H1 (cell line): ENCODE measurements at regions not wholly inside any gene's neighbourhood (a gene's known extent, or its start where the extent isn't known, plus 50 kb on each side); places are given as distances from the start of the nearest gene placed in this dataset.

Experiments
- CTCF ChIA-PET: fragments of 300-600 bp; sonication (Branson Sonifier 250); formaldehyde crosslinking; loops from one replicate; lab custom pipeline; 2021; ENCODE audit not compliant: partially characterized antibody; lab: Charles Lee
- POLR2A ChIA-PET: fragments of 300-600 bp; sonication (Branson Sonifier 250); formaldehyde crosslinking; loops from one replicate; lab custom pipeline; 2021; ENCODE audit warnings: inconsistent platforms; ENCODE audit not compliant: partially characterized antibody; lab: Charles Lee
- DNase-seq, 2 experiments: peaks; one replicate each; pipeline versions ENCODE4 v3.0.0 to v3.0.0-alpha.2; 2010 to 2022; ENCODE audit warnings: low spot score in 2 of 2, low read depth in 1 of 2, mixed read lengths in 1 of 2
- FAIRE-seq: peaks from 2 replicates; lab custom pipeline; 2011; peaks lifted over from hg19 to GRCh38; lab: Jason Lieb, UNC
- H2AFZ ChIP-seq: 2 replicates; pipeline ENCODE4 v1.8.1; 2012; ENCODE audit warnings: low read length, inconsistent platforms
- H2AK5ac ChIP-seq: 2 replicates; pipeline ENCODE4 v1.6.1; 2013; ENCODE audit warnings: low read depth, low read length
- H2BK120ac ChIP-seq: replicated peaks from 2 replicates; pipeline ENCODE3; 2013; ENCODE audit warnings: low read depth, low read length, inconsistent platforms
- H2BK12ac ChIP-seq: 2 replicates; pipeline ENCODE4 v1.6.1; 2013; ENCODE audit warnings: low read depth, low read length
- H2BK15ac ChIP-seq: 2 replicates; pipeline ENCODE4 v1.6.1; 2013; ENCODE audit warnings: low read length
- H2BK20ac ChIP-seq: 2 replicates; pipeline ENCODE4 v1.6.1; 2013; ENCODE audit warnings: low read length
- H2BK5ac ChIP-seq: 2 replicates; pipeline ENCODE4 v1.6.1; 2013; ENCODE audit warnings: low read depth, low read length
- H3K14ac ChIP-seq: 2 replicates; pipeline ENCODE4 v1.6.1; 2013; ENCODE audit warnings: inconsistent platforms; ENCODE audit not compliant: insufficient read length
- H3K18ac ChIP-seq: 2 replicates; pipeline ENCODE4 v1.6.1; 2013; ENCODE audit warnings: low read length; ENCODE audit errors: extremely low read depth
- H3K23ac ChIP-seq: 2 replicates; pipeline ENCODE4 v1.6.1; 2013; ENCODE audit warnings: inconsistent platforms; ENCODE audit not compliant: insufficient read length
- H3K23me2 ChIP-seq: 2 replicates; pipeline ENCODE4 v1.6.1; 2013; ENCODE audit warnings: low read depth, low read length
- H3K27ac ChIP-seq: 2 replicates; pipeline ENCODE4 v1.6.1; 2011; ENCODE audit warnings: low read depth, low read length, inconsistent platforms
- H3K27me3 ChIP-seq, 4 experiments: replicated peaks in 1 of 4; 1 replicate in 1 of 4; 2 replicates in 3 of 4; pipeline versions ENCODE4 v1.6.1 to v1.8.1; 2011 to 2013; ENCODE audit warnings: low read length in 3 of 4, mild to moderate bottlenecking in 3 of 4, inconsistent platforms in 2 of 4, mixed read lengths in 2 of 4, moderate library complexity in 1 of 4; ENCODE audit not compliant: control insufficient read depth in 3 of 4, insufficient read depth in 3 of 4; ENCODE audit errors: extremely low read depth in 1 of 4
- H3K36me3 ChIP-seq, 4 experiments: 2 replicates each; pipeline versions ENCODE4 v1.6.1 to v1.8.1; 2011 to 2013; ENCODE audit warnings: mild to moderate bottlenecking in 4 of 4, low read length in 3 of 4, moderate library complexity in 2 of 4, control low read depth in 1 of 4, inconsistent platforms in 1 of 4; ENCODE audit not compliant: insufficient read depth in 4 of 4, control insufficient read depth in 2 of 4
- H3K4ac ChIP-seq: replicated peaks from 2 replicates; pipeline ENCODE3; 2013; ENCODE audit warnings: low read length, low read depth, mixed read lengths, inconsistent platforms; ENCODE audit not compliant: insufficient read length
- H3K4me1 ChIP-seq, 4 experiments: replicated peaks in 1 of 4; 1 replicate in 1 of 4; 2 replicates in 3 of 4; pipeline versions ENCODE4 v1.6.1 to v1.8.1; 2011 to 2013; ENCODE audit warnings: low read length in 3 of 4, inconsistent platforms in 2 of 4, mixed read lengths in 1 of 4; ENCODE audit not compliant: insufficient read depth in 4 of 4, control insufficient read depth in 3 of 4
- H3K4me2 ChIP-seq, 2 experiments: 2 replicates each; pipeline versions ENCODE4 v1.6.1 to v1.8.1; 2011 to 2013; ENCODE audit warnings: low read depth in 2 of 2, low read length in 2 of 2, control low read depth in 1 of 2, inconsistent platforms in 1 of 2, mild to moderate bottlenecking in 1 of 2; ENCODE audit not compliant: insufficient read depth in 1 of 2
- H3K4me3 ChIP-seq, 4 experiments: fragments of 200-600, 300-600 bp in 1 of 4; sonication (generic), shearing (Covaris generic), sonication (Bioruptor Twin) in 1 of 4; 2 replicates each; pipeline versions ENCODE4 v1.5.1 to v1.8.1; 2011 to 2016; ENCODE audit warnings: low read length in 4 of 4, low read depth in 3 of 4, control low read depth in 2 of 4, inconsistent platforms in 2 of 4, mild to moderate bottlenecking in 2 of 4, mixed read lengths in 1 of 4, moderate library complexity in 1 of 4; ENCODE audit not compliant: insufficient read depth in 2 of 4; ENCODE audit errors: extremely low read depth in 1 of 4
- H3K56ac ChIP-seq: replicated peaks from 2 replicates; pipeline ENCODE3; 2013; ENCODE audit warnings: low read depth, mild to moderate bottlenecking, mixed read lengths, low read length, inconsistent platforms; ENCODE audit not compliant: insufficient read length
- H3K79me1 ChIP-seq: 2 replicates; pipeline ENCODE4 v1.6.1; 2013; ENCODE audit warnings: low read depth, low read length, control low read depth
- H3K79me2 ChIP-seq, 2 experiments: 2 replicates each; pipeline versions ENCODE4 v1.6.1 to v1.8.1; 2012 to 2013; ENCODE audit warnings: low read length in 2 of 2, mild to moderate bottlenecking in 2 of 2, inconsistent platforms in 1 of 2; ENCODE audit not compliant: insufficient read depth in 2 of 2, control insufficient read depth in 1 of 2
- H3K9ac ChIP-seq, 4 experiments: replicated peaks in 1 of 4; 1 replicate in 1 of 4; 2 replicates in 3 of 4; pipeline versions ENCODE4 v1.6.1 to v1.8.1; 2011 to 2013; ENCODE audit warnings: low read depth in 3 of 4, low read length in 3 of 4, control low read depth in 2 of 4, mild to moderate bottlenecking in 2 of 4, moderate library complexity in 2 of 4, inconsistent platforms in 1 of 4; ENCODE audit errors: extremely low read depth in 1 of 4
- H3K9me3 ChIP-seq, 2 experiments: 2 replicates each; pipeline versions ENCODE4 v1.6.1 to v1.8.1; 2012 to 2013; ENCODE audit warnings: mild to moderate bottlenecking in 2 of 2, moderate library complexity in 2 of 2, control low read depth in 1 of 2, inconsistent platforms in 1 of 2, low read depth in 1 of 2, low read length in 1 of 2, mixed read lengths in 1 of 2; ENCODE audit not compliant: insufficient read depth in 2 of 2
- H4K20me1 ChIP-seq, 2 experiments: replicated peaks in 1 of 2; 2 replicates each; pipeline versions ENCODE3 to v1.8.1; 2011 to 2013; ENCODE audit warnings: inconsistent platforms in 2 of 2, low read length in 2 of 2, mild to moderate bottlenecking in 1 of 2; ENCODE audit not compliant: insufficient read depth in 2 of 2, control insufficient read depth in 1 of 2
- H4K5ac ChIP-seq: 2 replicates; pipeline ENCODE4 v1.6.1; 2013; ENCODE audit warnings: low read length, low read depth, mixed read lengths, inconsistent platforms; ENCODE audit not compliant: insufficient read length
- H4K8ac ChIP-seq: 2 replicates; pipeline ENCODE4 v1.8.0; 2013; ENCODE audit warnings: mild to moderate bottlenecking, moderate library complexity, low read length, inconsistent platforms; ENCODE audit not compliant: insufficient read depth; ENCODE audit errors: extremely low read depth
- H4K91ac ChIP-seq: replicated peaks from 2 replicates; pipeline ENCODE3; 2013; ENCODE audit warnings: low read length, mixed read lengths, inconsistent platforms; ENCODE audit not compliant: insufficient read length
- BRCA1 ChIP-seq: IDR thresholded peaks from 2 replicates; pipeline ENCODE4 v1.6.1; 2012; ENCODE audit warnings: low read depth, low read length, improper control_type of control experiment
- CEBPB ChIP-seq: IDR thresholded peaks from 2 replicates; pipeline ENCODE4 v1.6.1; 2012; ENCODE audit warnings: low read depth, low read length
- CHD2 ChIP-seq: IDR thresholded peaks from 2 replicates; pipeline ENCODE4 v1.6.1; 2012; ENCODE audit warnings: low read length, improper control_type of control experiment
- CREB1 ChIP-seq: IDR thresholded peaks from 2 replicates; pipeline ENCODE4 v1.6.1; 2012; ENCODE audit warnings: inconsistent platforms
- EZH2 ChIP-seq: fragments of 200-600 bp; sonication (generic); IDR thresholded peaks from 2 replicates; pipeline ENCODE4 v1.7.1; 2012; ENCODE audit warnings: low read depth, mild to moderate bottlenecking, moderate library complexity, low read length, inconsistent platforms; ENCODE audit not compliant: severe bottlenecking
- HDAC2 ChIP-seq, 2 experiments: fragments of 300-600 bp in 1 of 2; sonication (generic) in 1 of 2; IDR thresholded peaks; 2 replicates each; pipeline ENCODE4 v1.6.1; 2011 to 2012; ENCODE audit warnings: low read depth in 2 of 2, low read length in 2 of 2, mild to moderate bottlenecking in 2 of 2, moderate library complexity in 2 of 2, borderline replicate concordance in 1 of 2, inconsistent platforms in 1 of 2
- JUN ChIP-seq: IDR thresholded peaks from 2 replicates; pipeline ENCODE4 v1.6.1; 2011; ENCODE audit warnings: low read depth, mild to moderate bottlenecking, improper control_type of control experiment, low read length
- NRF1 ChIP-seq: IDR thresholded peaks from 2 replicates; pipeline ENCODE4 v1.6.1; 2011; ENCODE audit warnings: mild to moderate bottlenecking, low read depth, low read length, improper control_type of control experiment
- RNF2 ChIP-seq: fragments of 200-900, 300-1000 bp; sonication (generic); IDR thresholded peaks from 2 replicates; pipeline ENCODE4 v1.7.1; 2016; ENCODE audit warnings: borderline replicate concordance, low read depth, mild to moderate bottlenecking, antibody characterized with exemption, low read length; ENCODE audit not compliant: poor library complexity, severe bottlenecking; ENCODE audit errors: missing control alignments
- WGBS, 2 experiments: shearing (Covaris generic) in 1 of 2; methylation state at CpG; one replicate each; pipeline versions ENCODE4 v1.1.6 to v1.1.7; 2013 to 2015; ENCODE audit warnings: low lambda C conversion rate in 2 of 2, mixed read lengths in 2 of 2, inconsistent platforms in 1 of 2, low coverage in 1 of 2, missing lambda C conversion rate in 1 of 2; ENCODE audit not compliant: insufficient replicate concordance in 2 of 2, insufficient coverage in 1 of 2, insufficient read length in 1 of 2; ENCODE audit errors: extremely low coverage in 1 of 2, missing lambda C conversion rate in 1 of 2; 5-methylcytosine and 5-hydroxymethylcytosine counted together
- TF ChIP-seq, protein P1 (sequence below): IDR thresholded peaks from 2 replicates; pipeline ENCODE4 v1.6.1; 2012; ENCODE audit warnings: low read length, inconsistent platforms

DNA sequence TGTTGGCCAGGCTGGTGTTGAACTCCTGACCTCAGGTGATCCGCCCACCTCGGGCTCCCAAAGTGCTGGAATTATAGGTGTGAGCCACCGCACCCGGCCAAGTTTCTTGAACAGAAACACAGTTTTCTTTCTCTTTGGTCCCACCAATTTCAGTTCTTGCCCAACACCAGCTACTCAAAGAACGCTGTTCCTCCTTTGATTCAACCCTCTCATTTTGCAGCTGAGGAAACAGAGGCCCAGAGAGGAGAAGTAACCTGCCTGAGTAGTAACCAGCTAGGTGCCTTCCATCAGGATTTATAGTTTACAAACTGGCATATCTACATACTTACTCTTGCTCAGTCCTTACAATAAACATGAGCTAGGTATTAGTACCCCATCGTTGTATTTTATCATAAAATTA, 119.9 kb downstream of the SYF2 start:
- Histone ChIP-seq H2AK5ac (no peak overlapping the region), H3K23ac (no peak overlapping the region), H4K91ac (no peak overlapping the region), H2BK120ac (no peak overlapping the region), H3K79me2 (no peaks in the 10 kb centered on the region), H4K8ac (no peak overlapping the region), H3K23me2 (no peaks in the 10 kb centered on the region), H2BK5ac (no peak overlapping the region), H4K20me1 (no peaks in the 10 kb centered on the region), H3K27ac (no peak overlapping the region), H3K27me3 (no peaks in the 10 kb centered on the region), H3K4me3 (no peak overlapping the region), H3K36me3 (no peaks in the 10 kb centered on the region), H3K56ac (no peak overlapping the region), H3K9me3 (peaks cover 0 to 11% of the 10 kb centered on the region in 2 experiments; a peak in 1 of 4 replicates), H2BK20ac (no peak overlapping the region), H2AFZ (no peak overlapping the region), H3K4me2 (no peak overlapping the region), H3K4ac (no peak overlapping the region), H3K79me1 (no peaks in the 10 kb centered on the region), H3K4me1 (no peaks in the 10 kb centered on the region), H2BK15ac (no peak overlapping the region), H3K18ac (no peak overlapping the region), H4K5ac (no peak overlapping the region), H2BK12ac (no peak overlapping the region), H3K14ac (no peak overlapping the region), H3K9ac (no peak overlapping the region)
- ChIA-PET POLR2A (interaction anchor here (0.8 kb wide), 1 partner anchor 16 kb away, joined by 3 read pairs; no protein-coding TSS in a partner anchor), CTCF (interaction anchor here (0.8 to 3.1 kb wide), 5 partner anchors 12 to 196 kb away, joined by 3 to 15 read pairs (median 5); no protein-coding TSS in a partner anchor)
- FAIRE-seq (no peak), DNase-seq (no peak)
- 75% methylated on average over 6 of the region's 6 CpGs; no CpG with 5 or more reads in 1 of the 2 experiments for WGBS, 2 experiments
- TF ChIP-seq CEBPB: no peak
- TF ChIP-seq CREB1: no peak
- no peak for TF ChIP-seq EZH2
- TF ChIP-seq JUN: no peak
- TF ChIP-seq NRF1: no peak
- TF ChIP-seq BRCA1: no peak
- no peak for TF ChIP-seq HDAC2 (IDR thresholded peaks at IDR 0.05; ENCODE audit: borderline replicate concordance in 1 of 2, low read depth in 2 of 2, low read length in 2 of 2)
- no peak for TF ChIP-seq CHD2
- no peak for TF ChIP-seq RNF2
- TF ChIP-seq, protein P1, sequence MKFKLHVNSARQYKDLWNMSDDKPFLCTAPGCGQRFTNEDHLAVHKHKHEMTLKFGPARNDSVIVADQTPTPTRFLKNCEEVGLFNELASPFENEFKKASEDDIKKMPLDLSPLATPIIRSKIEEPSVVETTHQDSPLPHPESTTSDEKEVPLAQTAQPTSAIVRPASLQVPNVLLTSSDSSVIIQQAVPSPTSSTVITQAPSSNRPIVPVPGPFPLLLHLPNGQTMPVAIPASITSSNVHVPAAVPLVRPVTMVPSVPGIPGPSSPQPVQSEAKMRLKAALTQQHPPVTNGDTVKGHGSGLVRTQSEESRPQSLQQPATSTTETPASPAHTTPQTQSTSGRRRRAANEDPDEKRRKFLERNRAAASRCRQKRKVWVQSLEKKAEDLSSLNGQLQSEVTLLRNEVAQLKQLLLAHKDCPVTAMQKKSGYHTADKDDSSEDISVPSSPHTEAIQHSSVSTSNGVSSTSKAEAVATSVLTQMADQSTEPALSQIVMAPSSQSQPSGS: no peak
